KBM-7 (cell line): ENCODE measurements at regions not wholly inside any gene's neighbourhood (a gene's known extent, or its start where the extent isn't known, plus 50 kb on each side); places are given as distances from the start of the nearest gene placed in this dataset.

Experiments
- DNase-seq: peaks from one replicate; pipeline ENCODE4 v3.0.0-alpha.2; 2015
- in situ Hi-C: fragments of 300-500 bp; cut with MboI; formaldehyde crosslinking; loops from 2 replicates; pipeline ENCODE4 v1.14.3; 2020; ENCODE audit warnings: low sequenced_read_pairs, low pct_unique_long_range_greater_than_20kb, mixed read lengths

DNA sequence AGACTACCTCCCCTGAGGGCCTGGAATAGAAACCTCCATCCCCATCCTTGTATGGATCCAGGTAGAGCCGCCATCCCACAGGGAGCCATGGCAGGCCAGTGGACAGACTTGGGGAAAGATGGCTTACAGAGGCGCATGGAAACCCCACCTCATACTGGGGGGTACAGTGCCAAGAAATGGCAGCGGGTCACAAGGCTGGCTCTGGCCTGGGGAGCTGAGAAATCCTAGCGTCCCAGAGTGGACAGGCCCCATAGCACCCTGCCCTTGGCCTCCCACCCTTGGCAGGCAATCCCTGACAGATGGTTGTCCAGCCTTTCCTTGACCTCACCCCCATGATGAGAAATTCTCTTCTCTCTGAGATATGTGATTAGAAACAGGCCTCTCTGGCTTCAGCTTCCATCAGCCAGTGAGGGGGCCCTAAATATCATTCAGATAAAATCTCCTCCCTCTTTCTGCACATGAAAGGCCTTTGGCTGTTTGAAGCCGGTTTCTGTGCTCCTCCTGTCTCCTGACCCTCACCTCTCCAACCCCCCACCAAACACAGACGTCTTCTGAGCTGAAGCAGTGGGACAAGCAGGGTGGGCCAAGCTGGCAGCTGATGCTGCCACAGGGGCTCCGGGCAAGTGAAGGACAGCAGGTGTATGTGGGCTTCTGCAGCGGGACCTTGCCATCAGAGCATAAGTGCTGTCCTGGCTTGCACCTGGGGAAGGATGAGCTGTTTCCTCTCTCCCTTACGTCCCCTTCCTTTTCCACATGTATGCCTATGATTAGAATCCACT lies 204.4 kb upstream of the MAMLD1 start:
- DNase-seq, result no peak
- in situ Hi-C loops, result no loop called here

- no peak for DNase-seq
- in situ Hi-C loops, result no loop called here
Observed at GRCh38 chrX:150159537-150159936, 203.6 kb upstream of the MAMLD1 start.

GRCh38 chrX:150160656-150161055 lies 202.5 kb upstream of the MAMLD1 start:
- in situ Hi-C loops, result no loop called here

DNA sequence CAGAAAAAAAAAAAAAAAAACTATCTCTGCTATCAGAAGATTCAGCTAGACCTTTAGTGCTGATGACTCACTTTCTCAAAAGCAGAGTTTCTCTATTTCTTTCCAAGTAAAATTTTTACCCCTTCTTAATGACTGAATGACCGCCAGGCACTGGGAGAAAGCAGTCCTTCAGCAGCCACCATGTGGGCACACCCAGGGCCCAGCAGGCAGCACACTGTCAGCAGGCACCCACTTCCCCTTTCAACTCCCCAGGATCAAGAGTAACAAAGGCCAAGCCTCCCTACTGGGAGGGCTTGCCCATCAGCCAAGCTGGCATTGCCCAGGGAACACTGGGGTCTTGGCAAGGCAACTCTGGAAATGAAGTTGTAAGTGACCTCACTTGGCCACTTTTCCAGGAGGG lies 201.9 kb upstream of the MAMLD1 start:
- in situ Hi-C loops, result no loop called here
- no peak for DNase-seq

More at GRCh38 chrX:150160656-150161055, 202.5 kb upstream of the MAMLD1 start:
- DNase-seq, result no peak

DNA sequence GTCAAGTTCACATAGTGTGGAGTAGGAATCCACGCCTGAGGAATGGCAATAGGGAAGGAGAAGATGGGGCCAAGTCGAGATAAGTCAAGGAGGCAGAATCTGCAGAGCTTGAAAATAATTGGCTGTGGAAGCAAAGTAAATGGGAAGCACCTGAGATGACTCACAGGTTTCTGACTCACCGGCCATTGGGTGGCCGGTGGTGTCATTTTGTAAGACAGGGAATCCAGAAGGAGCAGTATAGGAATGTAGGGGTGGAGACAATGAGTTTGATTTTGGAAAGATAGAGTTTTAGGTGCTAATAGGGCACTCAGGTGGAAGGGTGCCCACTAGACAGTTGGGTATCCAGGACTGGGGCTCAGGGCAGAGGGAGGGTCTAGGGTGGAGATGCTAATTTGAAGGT lies 201.0 kb upstream of the MAMLD1 start:
- in situ Hi-C loops, result no loop called here
- no peak for DNase-seq

DNA sequence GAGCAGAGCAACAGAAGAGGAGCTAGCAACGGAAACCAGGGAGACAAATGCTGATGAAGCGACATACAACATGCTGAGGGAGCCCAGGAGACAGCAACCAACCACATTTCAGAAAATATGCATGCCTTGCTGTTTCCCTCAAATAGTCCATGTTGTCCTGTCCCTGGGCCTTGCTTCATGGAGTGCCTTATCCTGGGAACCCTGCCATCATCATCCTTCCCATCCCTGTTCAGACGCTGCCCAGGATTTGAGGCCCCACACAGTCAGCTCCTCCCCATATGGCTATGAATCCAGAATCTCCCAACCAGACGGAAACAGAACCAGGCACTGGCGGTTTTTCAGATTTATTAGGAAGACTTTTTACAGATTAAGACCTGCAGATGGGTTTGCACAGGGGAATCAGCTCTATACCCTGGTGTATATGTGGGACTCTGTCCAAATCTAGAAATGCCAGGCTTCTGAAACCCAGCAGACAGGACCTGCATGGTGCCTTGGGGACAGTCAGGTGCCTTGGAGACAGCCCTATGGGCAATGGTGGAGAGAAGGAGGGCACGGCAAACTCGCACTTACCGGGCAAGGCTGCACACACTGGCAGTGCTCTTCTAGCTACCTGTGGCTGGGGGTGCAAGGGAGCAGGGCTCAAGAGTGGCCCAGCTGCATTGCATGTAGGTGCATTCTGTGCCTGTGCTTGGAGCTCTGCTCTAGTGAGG lies 199.7 kb upstream of the MAMLD1 start:
- in situ Hi-C loops, result no loop called here
- DNase-seq, result no peak

- in situ Hi-C loops, result no loop called here
- DNase-seq, result no peak
Observed at GRCh38 chrX:150163956-150164726, 199.0 kb upstream of the MAMLD1 start.

GRCh38 chrX:150164971-150165600 lies 198.0 kb upstream of the MAMLD1 start:
- no peak for DNase-seq
- in situ Hi-C loops, result no loop called here

DNA sequence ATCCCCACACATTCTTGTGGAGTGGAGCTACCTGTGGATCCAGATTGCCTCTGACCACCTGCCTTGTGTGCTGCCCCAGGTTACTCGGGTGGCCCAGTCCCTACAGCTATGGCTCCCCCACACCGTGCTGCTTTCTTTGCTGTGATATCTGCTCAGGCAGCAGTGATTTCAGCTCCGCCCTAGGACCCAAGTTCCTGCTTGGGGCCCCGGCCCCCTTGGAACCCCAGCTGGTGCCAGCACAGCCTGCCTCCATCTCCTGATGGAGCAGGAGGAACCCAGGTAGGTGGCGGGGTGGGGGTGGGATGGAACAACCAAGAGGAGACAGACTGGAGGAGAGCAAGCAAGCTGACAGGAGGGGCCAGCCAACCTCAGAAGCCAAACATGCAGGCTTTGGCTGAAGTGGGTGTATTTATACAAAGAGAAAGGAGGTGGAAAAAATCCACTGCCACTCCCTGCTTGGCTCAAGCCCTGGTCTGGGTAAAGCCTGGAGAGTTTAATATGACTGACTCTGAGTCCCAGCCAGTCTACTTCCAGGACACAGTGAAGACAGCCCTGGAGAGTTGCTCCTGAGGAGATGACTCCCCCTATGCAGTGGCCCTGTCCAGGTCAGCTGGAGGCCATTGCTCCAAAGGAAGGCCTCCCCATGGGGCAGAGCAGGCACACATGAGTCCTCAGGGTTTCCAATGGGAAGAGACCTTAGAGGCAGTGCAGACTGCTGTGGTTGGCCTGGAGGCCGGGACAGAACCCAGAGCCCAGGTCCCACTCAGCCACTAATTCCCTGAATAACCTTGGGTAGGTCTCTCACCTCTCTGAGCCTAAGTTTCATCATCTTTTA lies 197.1 kb upstream of the MAMLD1 start:
- in situ Hi-C loops, result no loop called here
- DNase-seq, result no peak

GRCh38 chrX:150167482-150168324 lies 195.4 kb upstream of the MAMLD1 start:
- no peak for DNase-seq
- in situ Hi-C loops, result no loop called here

DNA sequence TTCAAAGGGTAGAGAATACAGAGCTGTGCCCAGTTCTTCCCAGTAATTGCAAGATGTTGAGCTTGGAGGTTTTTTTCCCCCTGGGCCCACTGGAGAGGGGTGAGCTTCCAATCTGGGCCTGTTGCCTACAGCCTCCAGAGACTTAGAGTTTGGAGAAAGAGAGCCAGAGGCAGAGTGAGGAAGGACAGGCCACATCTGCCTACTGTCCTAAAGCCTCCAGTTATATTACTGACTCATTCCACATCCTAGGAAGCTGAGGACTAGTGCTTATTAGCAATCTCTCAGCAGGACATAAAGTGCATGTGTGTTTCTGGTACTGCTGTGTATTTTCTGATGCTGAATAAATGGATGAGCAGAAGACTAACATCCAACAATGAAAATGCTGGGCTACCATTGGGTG lies 181.0 kb upstream of the MAMLD1 start:
- in situ Hi-C loops, result no loop called here
- DNase-seq, result no peak

DNA sequence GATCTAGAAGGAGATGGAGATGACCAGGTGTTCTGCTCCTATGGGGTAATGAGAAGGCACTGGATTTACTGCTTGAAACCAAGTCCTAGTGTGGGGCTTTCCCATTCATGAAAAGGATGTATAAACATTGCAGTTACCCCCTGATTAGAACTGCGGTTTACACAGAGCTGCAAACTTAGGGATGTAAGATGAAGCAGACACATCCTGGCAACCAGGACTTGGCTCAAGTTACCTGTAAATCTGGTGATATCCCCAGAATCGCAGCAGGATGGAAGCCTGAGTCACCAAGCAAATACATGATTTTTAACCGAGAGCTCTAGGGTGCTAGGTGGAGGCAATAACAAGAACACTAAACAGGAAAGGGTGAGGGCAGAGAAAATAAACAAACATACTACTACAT lies 178.6 kb upstream of the MAMLD1 start:
- no peak for DNase-seq
- in situ Hi-C loops, result no loop called here

DNA sequence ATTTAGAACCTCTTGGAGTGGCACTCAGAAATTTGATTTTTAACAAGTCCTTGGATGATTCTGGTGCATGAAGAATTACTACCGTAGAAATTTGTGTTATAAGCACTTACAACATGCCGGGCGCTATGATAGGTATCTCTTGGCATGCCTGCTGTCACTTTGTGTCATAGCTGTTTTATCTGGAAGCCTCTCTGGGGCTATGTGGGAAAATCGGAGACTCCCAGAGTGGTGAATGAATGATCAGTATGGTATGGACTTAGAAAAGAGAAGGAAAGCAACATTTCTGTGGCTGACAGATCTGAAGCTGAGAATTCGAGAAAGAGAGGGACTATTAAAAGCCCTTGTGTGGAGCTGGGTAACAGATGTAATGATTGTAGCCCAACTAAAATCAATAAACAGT lies 177.4 kb upstream of the MAMLD1 start:
- in situ Hi-C loops, result no loop called here
- DNase-seq, result no peak

GRCh38 chrX:150192816-150193215 lies 170.3 kb upstream of the MAMLD1 start:
- in situ Hi-C loops, result no loop called here
- no peak for DNase-seq

DNA sequence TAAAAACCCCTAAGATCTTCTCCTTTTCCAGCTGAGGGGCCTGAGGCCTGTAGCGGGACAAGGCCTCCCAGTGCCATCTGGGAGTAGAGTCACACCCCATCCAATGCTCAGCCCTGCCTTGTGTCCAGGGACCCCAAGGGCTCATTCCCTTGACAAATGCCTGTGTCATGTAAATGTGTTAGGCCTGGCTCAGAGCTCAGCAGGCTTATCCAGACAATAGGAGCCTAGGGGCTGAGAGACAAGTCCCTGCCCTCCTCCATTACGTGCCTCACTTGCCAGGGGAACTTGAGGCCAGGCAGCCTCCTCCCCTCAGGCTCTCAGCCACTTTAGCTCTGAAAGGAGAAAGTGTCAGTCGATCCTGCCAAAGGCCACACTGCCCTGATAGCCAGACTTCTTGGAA lies 166.8 kb upstream of the MAMLD1 start:
- no peak for DNase-seq
- in situ Hi-C loops, result no loop called here

- no peak for DNase-seq
- in situ Hi-C loops, result no loop called here
Observed at GRCh38 chrX:150197388-150197787, 165.7 kb upstream of the MAMLD1 start.

DNA sequence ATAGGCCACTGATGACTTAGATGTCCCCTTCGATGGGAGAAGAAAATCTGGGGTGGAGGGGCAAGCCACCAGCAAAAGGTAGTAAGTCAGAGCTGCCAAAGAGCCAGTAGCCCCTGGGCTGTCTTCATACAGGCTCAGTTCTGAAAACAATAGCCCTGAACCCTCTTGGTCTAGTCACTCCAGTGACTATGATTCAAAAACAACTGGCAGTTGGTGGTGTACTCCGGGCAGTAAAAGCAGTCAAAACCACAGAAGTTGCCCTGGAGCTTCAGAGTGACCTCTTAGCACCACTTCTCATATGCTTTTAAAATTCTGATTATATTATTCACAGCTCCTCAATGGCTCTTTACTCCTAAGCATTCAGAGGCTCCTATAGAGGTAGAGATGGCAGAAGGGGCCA lies 164.3 kb upstream of the MAMLD1 start:
- no peak for DNase-seq
- in situ Hi-C loops, result no loop called here

DNA sequence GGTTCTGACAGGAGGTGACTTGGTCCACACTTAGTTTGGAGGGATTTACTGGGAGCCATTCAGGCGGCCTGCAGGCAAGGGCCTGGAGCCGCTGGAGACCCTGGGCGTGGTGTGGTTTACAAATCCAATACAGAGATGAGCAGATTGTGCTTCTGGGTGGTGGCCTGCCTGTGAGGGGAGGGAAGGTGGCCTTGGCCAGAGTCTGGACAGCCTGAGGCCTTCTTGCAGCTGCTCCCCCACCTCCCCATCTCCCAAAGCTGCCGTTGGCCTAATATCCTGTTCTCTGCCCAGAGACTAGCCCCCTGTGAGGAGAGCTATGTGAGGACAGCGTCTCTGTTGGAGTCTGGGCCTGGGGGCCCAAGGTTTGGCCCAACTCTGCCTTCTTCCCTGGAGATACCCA lies 163.9 kb upstream of the MAMLD1 start:
- in situ Hi-C loops, result no loop called here
- no peak for DNase-seq
